ENCODE measurements at regions not wholly inside any gene's neighbourhood (a gene's known extent, or its start where the extent isn't known, plus 50 kb on each side); places are given as distances from the start of the nearest gene placed in this dataset.
A peak's percentile ranks its signal among the peaks of the same experiment; 100 is the strongest.

GRCh38 chr2:59312967-59313940 lies 1072.1 kb upstream of the FANCL start:
- no peak for DNase-seq
- no peaks in the 10 kb centered on the region for H3K9me3 ChIP-seq (ENCODE audit: control insufficient read depth in 1 of 2, low read length in 2 of 2)
- H3K27me3 ChIP-seq (ENCODE audit: insufficient read depth, low read length), result no peaks in the 10 kb centered on the region
- no peak overlapping the region for H3K4me3 Mint-ChIP-seq
- intact Hi-C loops (cut with micrococcal nuclease), result no loop called here
- H3K4me3 ChIP-seq (ENCODE audit: low read length in 2 of 2), result no peak overlapping the region
- no peaks in the 10 kb centered on the region for H3K36me3 Mint-ChIP-seq
- H3K4me1 Mint-ChIP-seq, result no peaks in the 10 kb centered on the region
- peaks cover 0 to 4% (median 0%) of the 10 kb centered on the region in 8 donors for H3K9me3 Mint-ChIP-seq
- ChIA-PET CTCF (ENCODE audit: partially characterized antibody) (no interaction called here), POLR2A (ENCODE audit: partially characterized antibody) (no interaction called here)
- H3K4me1 ChIP-seq (ENCODE audit: insufficient read depth, low read length), result no peaks in the 10 kb centered on the region
- no peak overlapping the region for H3K27ac Mint-ChIP-seq
- no peak overlapping the region for H3K27ac ChIP-seq (ENCODE audit: low read depth, low read length)
- peaks cover 0 to 3% of the 10 kb centered on the region in 2 donors for H3K27me3 Mint-ChIP-seq
- H3K36me3 ChIP-seq (ENCODE audit: insufficient read depth, low read length), result no peaks in the 10 kb centered on the region

- H3K9me3 ChIP-seq (ENCODE audit: control insufficient read depth in 1 of 2, low read length in 2 of 2), result no peaks in the 10 kb centered on the region
- no peaks in the 10 kb centered on the region for H3K4me1 ChIP-seq (ENCODE audit: insufficient read depth, low read length)
- Mint-ChIP-seq H3K9me3 (peaks cover 0 to 4% (median 0%) of the 10 kb centered on the region in 8 donors), H3K27me3 (peaks cover 0 to 3% of the 10 kb centered on the region in 2 donors), H3K4me1 (no peaks in the 10 kb centered on the region), H3K4me3 (no peak overlapping the region), H3K36me3 (no peaks in the 10 kb centered on the region), H3K27ac (no peak overlapping the region)
- intact Hi-C loops (cut with micrococcal nuclease), result no loop called here
- ChIA-PET CTCF (ENCODE audit: partially characterized antibody) (no interaction called here), POLR2A (ENCODE audit: partially characterized antibody) (no interaction called here)
- H3K36me3 ChIP-seq (ENCODE audit: insufficient read depth, low read length), result no peaks in the 10 kb centered on the region
- no peaks in the 10 kb centered on the region for H3K27me3 ChIP-seq (ENCODE audit: insufficient read depth, low read length)
- no peak overlapping the region for H3K4me3 ChIP-seq (ENCODE audit: low read length in 2 of 2)
- no peak for DNase-seq
- H3K27ac ChIP-seq (ENCODE audit: low read depth, low read length), result no peak overlapping the region
Measured at GRCh38 chr2:59312029-59312428, 1070.9 kb upstream of the FANCL start.

- Histone ChIP-seq H3K36me3 (ENCODE audit: insufficient read depth, low read length) (no peaks in the 10 kb centered on the region), H3K27me3 (ENCODE audit: insufficient read depth, low read length) (no peaks in the 10 kb centered on the region), H3K4me3 (ENCODE audit: low read length in 2 of 2) (no peak overlapping the region), H3K27ac (ENCODE audit: low read depth, low read length) (no peak overlapping the region), H3K4me1 (ENCODE audit: insufficient read depth, low read length) (no peaks in the 10 kb centered on the region), H3K9me3 (ENCODE audit: control insufficient read depth in 1 of 2, low read length in 2 of 2) (no peaks in the 10 kb centered on the region)
- ChIA-PET CTCF (ENCODE audit: partially characterized antibody) (no interaction called here), POLR2A (ENCODE audit: partially characterized antibody) (no interaction called here)
- Mint-ChIP-seq H3K36me3 (no peaks in the 10 kb centered on the region), H3K4me3 (no peak overlapping the region), H3K4me1 (no peaks in the 10 kb centered on the region), H3K27ac (no peak overlapping the region), H3K9me3 (peaks cover 0 to 1% (median 0%) of the 10 kb centered on the region in 8 donors), H3K27me3 (no peaks in the 10 kb centered on the region)
- intact Hi-C loops (cut with micrococcal nuclease), result no loop called here
- no peak for DNase-seq
Measured at GRCh38 chr2:59308108-59308507, 1067.0 kb upstream of the FANCL start.

- Histone ChIP-seq H3K36me3 (ENCODE audit: insufficient read depth, low read length) (no peaks in the 10 kb centered on the region), H3K27me3 (ENCODE audit: insufficient read depth, low read length) (no peaks in the 10 kb centered on the region), H3K4me3 (ENCODE audit: low read length in 2 of 2) (no peak overlapping the region), H3K4me1 (ENCODE audit: insufficient read depth, low read length) (no peaks in the 10 kb centered on the region), H3K9me3 (ENCODE audit: control insufficient read depth in 1 of 2, low read length in 2 of 2) (no peaks in the 10 kb centered on the region), H3K27ac (ENCODE audit: low read depth, low read length) (no peak overlapping the region)
- Mint-ChIP-seq H3K27me3 (no peaks in the 10 kb centered on the region), H3K4me1 (no peaks in the 10 kb centered on the region), H3K4me3 (no peak overlapping the region), H3K27ac (no peak overlapping the region), H3K36me3 (no peaks in the 10 kb centered on the region), H3K9me3 (peaks cover 0 to 1% (median 0%) of the 10 kb centered on the region in 8 donors)
- intact Hi-C loops (cut with micrococcal nuclease), result no loop called here
- CTCF ChIA-PET (ENCODE audit: partially characterized antibody), result no interaction called here
- DNase-seq, result no peak
- POLR2A ChIA-PET (ENCODE audit: partially characterized antibody), result no interaction called here
Measured at GRCh38 chr2:59307196-59307595, 1066.1 kb upstream of the FANCL start.

- H3K27me3 Mint-ChIP-seq, result no peaks in the 10 kb centered on the region
- intact Hi-C loops (cut with micrococcal nuclease), result loop anchor here (5.0 kb wide), 1 partner anchor 849 kb away; no protein-coding TSS in a partner anchor
- no peaks in the 10 kb centered on the region for H3K36me3 Mint-ChIP-seq
- H3K27me3 ChIP-seq (ENCODE audit: insufficient read depth, low read length), result no peaks in the 10 kb centered on the region
- ChIA-PET POLR2A (ENCODE audit: partially characterized antibody) (no interaction called here), CTCF (ENCODE audit: partially characterized antibody) (interaction anchor here (1.5 kb wide), 1 partner anchor 1247 kb away, joined by 8 read pairs; no protein-coding TSS in a partner anchor)
- no peak for DNase-seq
- no peak overlapping the region for H3K4me3 ChIP-seq (ENCODE audit: low read length in 2 of 2)
- H3K36me3 ChIP-seq (ENCODE audit: insufficient read depth, low read length), result no peaks in the 10 kb centered on the region
- no peaks in the 10 kb centered on the region for H3K4me1 Mint-ChIP-seq
- H3K4me3 Mint-ChIP-seq, result no peak overlapping the region
- no peak overlapping the region for H3K27ac ChIP-seq (ENCODE audit: low read depth, low read length)
- H3K9me3 ChIP-seq (ENCODE audit: control insufficient read depth in 1 of 2, low read length in 2 of 2), result no peaks in the 10 kb centered on the region
- no peaks in the 10 kb centered on the region for H3K4me1 ChIP-seq (ENCODE audit: insufficient read depth, low read length)
- H3K9me3 Mint-ChIP-seq, result no peaks in the 10 kb centered on the region
- H3K27ac Mint-ChIP-seq, result no peak overlapping the region
Measured at GRCh38 chr2:59303272-59303671, 1062.1 kb upstream of the FANCL start.

- H3K27me3 ChIP-seq (ENCODE audit: insufficient read depth, low read length), result no peaks in the 10 kb centered on the region
- no peak for DNase-seq
- no peaks in the 10 kb centered on the region for H3K4me1 ChIP-seq (ENCODE audit: insufficient read depth, low read length)
- CTCF ChIA-PET (ENCODE audit: partially characterized antibody), result interaction anchor here (1.5 kb wide), 1 partner anchor 1248 kb away, joined by 8 read pairs; no protein-coding TSS in a partner anchor
- no peaks in the 10 kb centered on the region for H3K9me3 Mint-ChIP-seq
- no peaks in the 10 kb centered on the region for H3K4me1 Mint-ChIP-seq
- no peaks in the 10 kb centered on the region for H3K36me3 Mint-ChIP-seq
- H3K4me3 Mint-ChIP-seq, result no peak overlapping the region
- H3K4me3 ChIP-seq (ENCODE audit: low read length in 2 of 2), result no peak overlapping the region
- no peaks in the 10 kb centered on the region for H3K36me3 ChIP-seq (ENCODE audit: insufficient read depth, low read length)
- H3K27ac ChIP-seq (ENCODE audit: low read depth, low read length), result no peak overlapping the region
- H3K27ac Mint-ChIP-seq, result no peak overlapping the region
- intact Hi-C loops (cut with micrococcal nuclease), result loop anchor here (5.0 kb wide), 1 partner anchor 850 kb away; no protein-coding TSS in a partner anchor
- no peaks in the 10 kb centered on the region for H3K9me3 ChIP-seq (ENCODE audit: control insufficient read depth in 1 of 2, low read length in 2 of 2)
- POLR2A ChIA-PET (ENCODE audit: partially characterized antibody), result no interaction called here
- H3K27me3 Mint-ChIP-seq, result no peaks in the 10 kb centered on the region
Measured at GRCh38 chr2:59302683-59303082, 1061.6 kb upstream of the FANCL start.

- Histone ChIP-seq H3K27ac (ENCODE audit: low read depth, low read length) (no peak overlapping the region), H3K27me3 (ENCODE audit: insufficient read depth, low read length) (no peaks in the 10 kb centered on the region), H3K9me3 (ENCODE audit: control insufficient read depth in 1 of 2, low read length in 2 of 2) (no peaks in the 10 kb centered on the region), H3K4me1 (ENCODE audit: insufficient read depth, low read length) (no peaks in the 10 kb centered on the region), H3K4me3 (ENCODE audit: low read length in 2 of 2) (no peak overlapping the region), H3K36me3 (ENCODE audit: insufficient read depth, low read length) (no peaks in the 10 kb centered on the region)
- no peak overlapping the region for H3K27ac Mint-ChIP-seq
- peak in 2 of 5 donors; percentile 4 to 8 for DNase-seq
- no peaks in the 10 kb centered on the region for H3K4me1 Mint-ChIP-seq
- POLR2A ChIA-PET (ENCODE audit: partially characterized antibody), result no interaction called here
- intact Hi-C loops (cut with micrococcal nuclease), result loop anchor here (5.0 kb wide), 1 partner anchor 851 kb away; no protein-coding TSS in a partner anchor
- CTCF ChIA-PET (ENCODE audit: partially characterized antibody), result interaction anchor here (0.9 to 1.5 kb wide), 3 partner anchors 40 to 1249 kb away, joined by 3 to 8 read pairs (median 3); no protein-coding TSS in a partner anchor
- H3K36me3 Mint-ChIP-seq, result no peaks in the 10 kb centered on the region
- H3K9me3 Mint-ChIP-seq, result no peaks in the 10 kb centered on the region
- no peaks in the 10 kb centered on the region for H3K27me3 Mint-ChIP-seq
- H3K4me3 Mint-ChIP-seq, result no peak overlapping the region
Measured at GRCh38 chr2:59301466-59302402, 1060.6 kb upstream of the FANCL start.
